ENCODE measurements at regions not wholly inside any gene's neighbourhood (a gene's known extent, or its start where the extent isn't known, plus 50 kb on each side); places are given as distances from the start of the nearest gene placed in this dataset.
A peak's percentile ranks its signal among the peaks of the same experiment; 100 is the strongest.

- H3K4me1 ChIP-seq, result peaks cover 0 to 2% of the 10 kb centered on the region in 2 donors
- no peak for TF ChIP-seq CTCF (IDR thresholded peaks at IDR 0.05)
- no peak for DNase-seq (ENCODE audit: low spot score)
These were observed 188.2 kb downstream of the PTPN20 start for GRCh38 chr10:47099474-47099873.

GRCh38 chr10:47101196-47101595 is 190.0 kb downstream of the PTPN20 start:
- Histone ChIP-seq H3K36me3 (no peaks in the 10 kb centered on the region), H3K27me3 (no peaks in the 10 kb centered on the region), H3K4me1 (peaks cover 0 to 11% of the 10 kb centered on the region in 2 donors), H3K27ac (no peak overlapping the region), H3K4me3 (no peak overlapping the region), H3K9me3 (no peaks in the 10 kb centered on the region)
- DNase-seq (ENCODE audit: low spot score), result no peak
- no peak for TF ChIP-seq CTCF (IDR thresholded peaks at IDR 0.05)

More at GRCh38 chr10:47099474-47099873, 188.2 kb downstream of the PTPN20 start:
- Histone ChIP-seq H3K9me3 (no peaks in the 10 kb centered on the region), H3K27ac (no peak overlapping the region), H3K36me3 (no peaks in the 10 kb centered on the region), H3K27me3 (no peaks in the 10 kb centered on the region), H3K4me3 (no peak overlapping the region)

GRCh38 chr10:47101807-47102206 is 190.6 kb downstream of the PTPN20 start:
- Histone ChIP-seq H3K36me3 (no peaks in the 10 kb centered on the region), H3K4me3 (no peak overlapping the region)
- DNase-seq (ENCODE audit: low spot score), result peak; percentile 50

GRCh38 chr10:47104151-47104605 is 192.9 kb downstream of the PTPN20 start:
- H3K27ac ChIP-seq, result no peak overlapping the region
- no peak overlapping the region for H3K4me3 ChIP-seq
- peak; percentile 56 for DNase-seq (ENCODE audit: low spot score)
- H3K36me3 ChIP-seq, result no peaks in the 10 kb centered on the region
- no peaks in the 10 kb centered on the region for H3K27me3 ChIP-seq
- no peaks in the 10 kb centered on the region for H3K9me3 ChIP-seq
- no peak for TF ChIP-seq CTCF (IDR thresholded peaks at IDR 0.05)
- H3K4me1 ChIP-seq, result peaks cover 0 to 11% of the 10 kb centered on the region in 2 donors

More at GRCh38 chr10:47101807-47102206, 190.6 kb downstream of the PTPN20 start:
- peaks cover 0 to 11% of the 10 kb centered on the region in 2 donors for H3K4me1 ChIP-seq
- H3K9me3 ChIP-seq, result no peaks in the 10 kb centered on the region
- no peak for TF ChIP-seq CTCF (IDR thresholded peaks at IDR 0.05)
- no peak overlapping the region for H3K27ac ChIP-seq
- no peaks in the 10 kb centered on the region for H3K27me3 ChIP-seq

GRCh38 chr10:47104786-47105385 is 193.7 kb downstream of the PTPN20 start:
- H3K27ac ChIP-seq, result no peak overlapping the region

More at GRCh38 chr10:47104786-47105385, 193.7 kb downstream of the PTPN20 start:
- no peak overlapping the region for H3K4me3 ChIP-seq
- H3K9me3 ChIP-seq, result no peaks in the 10 kb centered on the region
- DNase-seq (ENCODE audit: low spot score), result peak; percentile 60
- no peak for TF ChIP-seq CTCF (IDR thresholded peaks at IDR 0.05)
- peaks cover 0 to 11% of the 10 kb centered on the region in 2 donors for H3K4me1 ChIP-seq
- H3K36me3 ChIP-seq, result no peaks in the 10 kb centered on the region
- H3K27me3 ChIP-seq, result no peaks in the 10 kb centered on the region

Measured in right atrium auricular region (tissue), 2 donors.